Dermis blood vessel endothelial cell (primary cell): ENCODE measurements at regions not wholly inside any gene's neighbourhood (a gene's known extent, or its start where the extent isn't known, plus 50 kb on each side); places are given as distances from the start of the nearest gene placed in this dataset.
"Not testable (repeated sequence)": the region's sequence is repeated elsewhere in the genome, so short reads cannot be mapped to it uniquely, and the experiment has no call there.

ENCODE experiments used
- DNase-seq: peaks from one replicate; pipeline ENCODE4 v3.0.0; 2010

GRCh38 chr3:14252321-14253021, 73.9 kb downstream of the LSM3 start:
- DNase-seq = no peak

DNA sequence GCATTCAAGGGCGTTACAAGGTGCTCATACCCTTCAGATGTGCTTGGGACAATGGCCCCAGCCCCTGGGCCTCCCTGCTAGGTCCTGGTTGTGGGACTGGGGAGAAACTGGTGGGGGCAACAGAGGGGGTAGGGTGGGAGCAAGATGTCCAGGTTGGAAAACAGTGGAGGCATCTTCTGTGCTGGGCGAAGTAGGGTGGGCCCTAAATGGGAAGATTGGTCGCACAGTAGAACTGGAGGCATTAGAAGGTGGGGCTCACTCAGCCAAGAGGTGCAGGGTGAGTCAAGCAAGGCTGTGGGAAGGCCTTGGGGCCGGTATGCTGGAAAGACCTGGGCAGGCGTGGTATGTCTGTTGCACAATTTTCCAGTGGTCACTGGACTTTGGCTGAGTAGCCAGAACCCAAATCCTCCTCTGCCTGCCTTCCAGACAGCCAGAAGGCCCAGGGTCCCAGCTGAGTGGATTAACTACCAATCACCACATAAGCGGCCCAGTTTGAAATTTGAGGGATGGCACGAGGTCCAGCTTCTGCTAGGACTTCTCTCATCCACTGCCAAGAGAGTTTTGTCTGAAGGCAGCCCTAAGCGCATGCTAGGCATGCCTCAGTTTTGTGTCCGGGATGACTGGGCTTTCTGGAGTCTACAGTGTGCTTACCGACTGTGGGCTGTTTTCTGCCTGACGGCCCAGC, 74.5 kb downstream of the LSM3 start:
- DNase-seq = no peak

- DNase-seq = no peak
Measured at GRCh38 chr3:14253707-14254382, 75.2 kb downstream of the LSM3 start.

DNA sequence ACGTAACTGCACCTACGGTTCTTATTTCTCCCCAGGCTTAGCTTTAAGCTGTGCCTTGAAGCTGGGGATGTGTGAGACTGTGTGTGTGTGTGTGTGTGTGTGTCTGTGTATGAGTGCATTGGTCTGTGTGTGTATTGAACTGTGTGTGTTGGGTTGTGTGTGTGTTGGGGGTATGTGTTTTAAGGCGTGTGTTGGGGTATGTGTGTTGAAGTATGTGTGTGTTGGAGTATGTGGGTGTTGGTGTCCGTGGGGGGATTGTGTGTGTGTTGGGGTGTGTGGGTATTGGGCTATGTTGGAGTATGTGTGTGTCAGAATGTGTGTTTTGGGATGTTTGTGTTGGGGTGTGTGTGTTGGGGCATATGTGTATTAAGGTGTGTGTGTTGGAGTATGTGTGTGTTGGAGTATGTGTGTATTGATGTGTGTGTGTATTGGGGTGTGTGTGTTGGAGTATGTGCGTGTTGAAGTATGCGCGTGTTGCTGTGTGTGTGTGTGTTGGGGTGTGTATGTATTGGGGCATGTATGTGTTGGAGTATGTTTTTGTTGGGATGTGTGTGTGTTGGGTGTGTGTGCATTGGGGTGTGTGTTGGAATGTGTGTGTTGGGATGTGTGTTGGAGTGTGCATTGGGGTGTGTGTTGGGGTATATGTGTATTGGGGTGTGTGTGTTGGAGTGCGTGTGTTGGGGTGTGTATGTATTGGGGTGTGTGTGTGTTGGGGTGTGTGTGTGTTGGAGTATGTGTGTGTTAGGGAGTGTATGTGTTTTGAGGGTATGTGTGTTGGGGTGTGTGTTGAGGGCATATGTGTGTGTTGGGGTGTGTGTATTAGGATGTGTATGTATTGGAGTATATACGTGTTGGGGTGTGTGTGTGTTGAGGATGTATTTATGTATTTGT, 76.4 kb downstream of the LSM3 start:
- DNase-seq = no peak

- peak; percentile 60 for DNase-seq
Measured at GRCh38 chr3:14256046-14256445, 77.4 kb downstream of the LSM3 start.

GRCh38 chr3:14256561-14257342, 78.1 kb downstream of the LSM3 start:
- peak; percentile 9 for DNase-seq

- DNase-seq = no peak
Measured at GRCh38 chr3:14258906-14259904, 80.6 kb downstream of the LSM3 start.

DNA sequence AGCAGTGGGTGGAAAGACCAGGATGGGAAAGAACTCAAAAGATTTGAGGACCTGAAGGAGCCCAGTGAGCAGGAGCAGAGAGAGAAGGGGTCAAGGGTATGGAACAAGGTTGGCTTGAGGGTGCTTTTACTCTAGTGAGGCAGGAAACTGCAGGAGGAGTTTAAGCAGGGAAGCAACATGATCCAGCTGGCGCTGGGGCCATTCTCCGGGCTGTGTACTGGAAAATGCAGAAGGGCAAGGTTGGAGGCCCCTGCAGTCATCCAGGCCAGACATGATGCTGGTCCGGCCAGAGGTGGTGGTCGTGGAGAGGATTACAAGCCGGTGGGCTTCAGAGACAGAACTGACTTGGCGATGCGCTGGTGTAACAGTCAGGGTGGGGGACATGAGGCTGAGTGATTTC, 81.8 kb downstream of the LSM3 start:
- DNase-seq = no peak

DNA sequence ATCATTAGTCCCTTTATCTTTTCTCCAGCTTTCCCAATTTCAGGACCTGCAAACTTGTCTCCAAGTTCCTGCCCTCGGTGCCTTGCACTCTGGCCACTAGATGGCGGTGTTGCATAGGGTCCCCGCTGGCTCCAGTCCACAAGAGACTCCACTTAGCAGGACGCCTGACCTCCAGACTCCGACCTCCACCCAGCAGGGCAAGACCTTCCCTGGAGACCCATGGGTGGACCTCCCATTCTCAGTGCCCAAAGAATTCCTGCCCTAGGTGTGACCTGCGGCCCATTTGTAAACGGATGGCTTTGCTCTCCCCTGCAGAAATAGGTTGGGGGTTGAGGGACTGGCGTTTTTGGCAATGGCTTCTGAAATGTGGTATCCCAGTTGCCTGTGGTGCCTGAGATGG, 82.6 kb downstream of the LSM3 start:
- DNase-seq = peak; percentile 91

DNA sequence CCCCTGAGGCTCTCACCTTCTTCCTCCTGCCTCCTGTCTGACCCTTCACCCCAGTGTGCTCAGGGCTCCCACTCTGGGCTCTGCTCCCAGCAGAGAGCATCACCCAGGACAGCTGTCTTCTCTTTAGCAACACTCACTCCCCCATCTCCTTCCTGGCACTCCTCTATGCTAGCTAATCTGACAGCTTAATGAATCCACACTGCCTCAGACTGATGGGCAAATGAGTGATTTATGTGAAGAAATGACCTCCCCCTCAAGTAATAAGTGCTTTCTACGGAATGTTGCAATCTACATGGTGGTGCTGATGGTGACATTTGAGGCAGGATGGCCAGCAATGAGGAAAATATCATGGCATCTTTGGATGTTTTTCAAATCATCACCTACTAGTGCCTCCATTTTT, 83.6 kb downstream of the LSM3 start:
- DNase-seq = no peak

DNA sequence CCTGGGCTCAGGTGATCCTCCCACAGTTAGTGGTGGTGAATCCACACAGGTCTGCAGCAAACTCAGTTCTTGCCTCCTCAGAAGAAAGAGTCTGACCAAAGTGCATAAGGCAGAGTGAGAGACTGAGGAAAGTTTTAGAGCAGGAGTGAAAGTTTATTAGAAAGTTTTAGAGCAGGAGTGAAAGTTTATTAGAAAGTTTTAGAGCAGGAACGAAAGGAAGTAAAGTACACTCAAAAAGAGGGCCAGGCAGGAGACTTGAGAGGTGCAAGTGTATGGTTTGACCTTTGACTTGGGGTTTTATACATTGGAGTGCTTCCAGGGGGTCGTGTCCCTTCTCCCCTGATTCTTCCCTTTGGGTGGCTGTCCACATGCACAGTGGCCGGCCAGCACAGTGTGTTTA, 84.2 kb downstream of the LSM3 start:
- DNase-seq = no peak

DNA sequence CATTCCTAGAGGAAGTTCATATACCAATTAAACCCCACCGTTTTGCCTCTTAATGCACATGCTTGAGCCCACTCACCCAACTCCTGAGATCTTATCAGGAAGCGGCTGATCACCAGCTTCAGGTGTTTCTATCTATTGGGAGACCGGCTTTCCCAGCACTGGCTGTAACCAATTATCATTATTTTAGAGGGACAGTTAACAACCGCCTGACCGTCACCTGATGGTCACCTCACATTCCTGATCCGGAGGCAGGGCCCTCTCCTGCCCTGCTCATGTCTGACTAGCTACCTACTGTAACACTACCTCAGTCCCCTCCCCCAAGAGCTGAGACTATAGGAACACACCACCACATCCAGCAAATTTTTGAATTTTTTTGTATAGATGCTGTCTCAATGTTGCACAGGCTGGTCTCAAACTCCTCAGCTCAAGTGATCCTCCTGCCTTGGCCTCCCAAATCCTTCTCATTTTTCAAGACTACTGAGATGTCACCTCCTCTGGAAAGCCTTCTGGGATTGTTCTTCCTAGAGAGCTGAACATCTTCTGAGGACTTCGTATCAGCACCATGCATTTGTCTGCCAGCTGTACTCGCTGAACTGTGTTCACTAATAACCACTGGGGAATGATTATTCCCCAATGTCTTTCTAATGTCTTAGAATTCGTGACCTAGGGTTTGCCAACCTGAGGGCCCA, 84.8 kb downstream of the LSM3 start:
- DNase-seq = no peak

- DNase-seq = no peak
Measured at GRCh38 chr3:14265246-14265962, 86.8 kb downstream of the LSM3 start.

- DNase-seq = no peak
Measured at GRCh38 chr3:14266361-14266760, 87.7 kb downstream of the LSM3 start.

DNA sequence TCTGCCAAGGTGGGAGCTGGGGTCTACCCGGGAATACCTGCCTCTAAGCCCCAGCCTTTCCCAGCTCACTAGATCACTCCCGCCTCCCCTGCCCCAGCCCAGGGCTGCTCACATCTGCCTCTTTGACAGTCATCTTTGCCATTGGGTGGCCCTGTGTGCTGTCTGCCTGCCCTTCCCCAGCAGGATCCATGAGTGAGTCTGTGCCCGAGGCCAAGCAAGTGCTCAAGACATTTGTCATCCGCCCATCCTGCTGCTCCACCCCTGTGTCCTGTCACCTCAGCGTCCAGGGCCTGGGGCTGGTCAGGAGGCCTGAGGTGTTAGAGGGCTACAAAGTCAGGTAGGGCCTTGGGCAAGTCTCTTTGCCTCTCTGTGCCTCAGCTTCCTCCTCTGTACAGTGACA, 89.4 kb downstream of the LSM3 start:
- no peak for DNase-seq

DNA sequence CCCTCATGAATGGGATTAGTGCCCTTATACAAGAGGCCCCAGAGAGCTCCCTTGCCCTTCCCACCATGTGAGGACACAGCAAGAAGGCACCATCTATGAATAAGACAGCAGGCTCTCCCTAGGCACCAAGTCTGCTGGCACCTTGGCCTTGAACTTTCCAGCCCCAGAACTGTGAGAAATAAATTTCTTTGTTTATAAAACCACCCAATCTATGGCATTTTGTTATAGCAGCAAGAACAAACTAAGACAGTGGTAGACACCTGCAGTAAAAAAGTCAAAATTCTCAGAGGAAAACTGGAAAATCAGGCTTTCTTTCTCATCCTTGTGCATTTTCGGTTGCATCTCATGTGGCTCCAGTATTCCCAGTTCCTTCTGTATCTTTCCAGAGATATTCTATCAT, 90.3 kb downstream of the LSM3 start:
- no peak for DNase-seq

DNA sequence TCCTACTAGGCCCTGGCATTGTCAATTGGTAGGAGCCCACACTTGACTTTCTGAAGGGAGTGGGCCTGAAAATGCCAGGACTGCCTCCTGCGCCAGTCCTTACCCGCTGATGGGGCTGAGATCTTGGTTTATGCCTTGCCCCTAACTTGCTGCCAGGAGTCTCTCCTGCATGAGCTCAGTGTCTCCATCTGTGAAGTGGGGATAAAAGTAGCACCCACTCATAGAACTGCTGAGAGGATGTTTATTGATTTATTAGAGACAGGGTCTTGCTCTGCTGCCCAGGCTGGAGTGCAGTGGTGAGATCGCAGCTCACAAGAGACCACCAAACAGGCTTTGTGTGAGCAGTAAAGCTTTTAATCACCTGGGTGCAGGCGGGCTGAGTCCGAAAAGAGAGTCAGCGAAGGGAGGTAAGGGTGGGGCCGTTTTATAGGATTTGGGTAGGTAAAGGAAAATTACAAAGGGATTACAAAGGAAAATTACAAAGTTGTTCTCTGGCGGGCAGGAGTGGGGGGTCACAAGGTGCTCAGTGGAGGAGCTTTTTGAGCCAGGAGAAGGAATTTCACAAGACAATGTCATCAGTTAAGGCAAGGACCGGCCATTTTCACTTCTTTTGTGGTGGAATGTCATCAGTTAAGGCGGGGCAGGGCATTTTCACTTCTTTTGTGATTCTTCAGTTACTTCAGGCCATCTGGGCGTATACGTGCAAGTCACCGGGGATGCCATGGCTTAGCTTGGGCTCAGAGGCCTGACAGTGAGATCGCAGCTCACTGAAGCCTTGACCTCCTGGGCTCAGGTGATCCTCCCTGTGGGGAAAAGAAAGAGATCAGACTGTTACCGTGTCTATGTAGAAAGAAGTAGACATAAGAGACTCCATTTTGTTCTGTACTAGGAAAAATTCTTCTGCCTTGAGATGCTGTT, 93.7 kb downstream of the LSM3 start:
- DNase-seq = not testable (repeated sequence)

DNA sequence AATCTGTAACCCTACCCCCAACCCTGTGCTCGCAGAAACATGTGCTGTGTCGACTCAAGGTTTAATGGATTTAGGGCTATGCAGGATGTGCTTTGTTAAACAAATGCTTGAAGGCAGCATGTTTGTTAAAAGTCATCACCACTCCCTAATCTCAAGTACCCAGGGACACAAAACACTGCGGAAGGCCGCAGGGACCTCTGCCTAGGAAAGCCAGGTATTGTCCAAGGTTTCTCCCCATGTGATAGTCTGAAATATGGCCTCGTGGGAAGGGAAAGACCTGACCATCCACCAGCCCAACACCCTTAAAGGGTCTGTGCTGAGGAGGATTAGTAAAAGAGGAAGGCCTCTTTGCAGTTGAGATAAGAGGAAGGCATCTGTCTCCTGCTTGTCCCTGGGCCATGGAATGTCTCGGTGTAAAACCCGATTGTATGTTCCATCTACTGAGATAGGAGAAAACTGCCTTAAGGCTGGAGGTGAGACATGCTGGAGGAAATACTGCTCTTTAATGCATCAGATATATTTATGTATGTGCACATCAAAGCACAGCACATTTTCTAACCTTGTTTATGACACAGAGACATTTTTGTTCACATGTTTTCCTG, 94.4 kb downstream of the LSM3 start:
- DNase-seq = not testable (repeated sequence)
